MV-4-11 (cell line): ENCODE measurements at regions not wholly inside any gene's neighbourhood (a gene's known extent, or its start where the extent isn't known, plus 50 kb on each side); places are given as distances from the start of the nearest gene placed in this dataset.
A peak's percentile ranks its signal among the peaks of the same experiment; 100 is the strongest.
"Not testable (repeated sequence)": the region's sequence is repeated elsewhere in the genome, so short reads cannot be mapped to it uniquely, and the experiment has no call there.

Source experiments
- DNase-seq: peaks from one replicate; lab custom pipeline; 2025; lab: John Stamatoyannopoulos, UW

DNA sequence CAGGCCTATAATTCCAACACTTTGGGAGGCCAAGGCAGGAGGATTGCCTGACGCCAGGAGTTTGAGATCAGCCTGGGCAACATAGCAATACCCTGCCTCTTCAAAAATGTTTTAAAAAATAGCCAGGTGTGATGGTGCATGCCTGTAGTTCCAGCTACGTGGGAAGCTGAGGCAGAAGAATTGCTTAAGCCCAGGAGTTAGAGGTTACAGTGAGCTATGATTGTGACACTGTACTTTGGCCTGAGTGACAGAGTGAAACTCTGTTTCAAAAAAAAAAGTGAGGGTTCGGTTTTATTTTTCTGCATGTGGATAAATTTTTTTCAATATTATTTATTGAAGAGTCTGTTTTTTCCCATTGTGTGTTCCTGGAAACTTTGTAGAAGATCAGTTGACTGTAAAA is 208.1 kb downstream of the SLC4A3 start:
- no peak for DNase-seq

GRCh38 chr2:219836647-219837177 is 209.3 kb downstream of the SLC4A3 start:
- DNase-seq = no peak

DNA sequence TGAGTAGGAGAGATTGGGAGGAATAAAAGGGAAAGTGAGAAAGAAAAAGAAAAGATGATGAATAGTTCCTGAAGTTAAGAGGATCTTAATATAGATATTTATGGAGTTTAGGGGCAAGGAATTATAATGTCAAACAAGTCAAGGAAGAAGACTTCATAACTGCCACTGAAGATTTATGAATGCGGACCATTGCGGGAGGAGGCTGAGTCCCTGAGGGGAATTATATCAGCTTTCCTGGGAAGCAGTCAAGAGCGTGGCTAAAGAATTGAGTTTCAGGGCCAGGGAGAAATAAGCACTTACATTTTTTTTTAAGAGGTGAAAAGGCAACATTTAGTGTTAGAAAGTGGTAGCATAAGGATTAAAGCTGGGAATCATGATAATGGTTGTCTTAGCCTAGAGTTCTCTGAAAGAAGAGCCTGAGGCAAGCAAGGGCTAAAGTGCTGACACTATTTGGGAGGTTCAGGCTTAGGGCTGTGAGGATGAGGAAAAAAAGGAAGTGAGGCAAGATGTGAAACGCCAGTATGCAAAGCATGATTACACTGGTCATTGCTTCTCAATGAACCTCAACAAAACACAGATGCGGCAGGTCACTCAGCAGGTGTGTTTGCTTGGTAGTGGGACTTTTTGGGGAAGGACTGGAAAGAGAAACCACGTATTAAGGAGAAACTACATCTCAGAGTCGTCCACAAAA is 217.1 kb downstream of the SLC4A3 start:
- peak; percentile 48 for DNase-seq

- DNase-seq = no peak
Observed at GRCh38 chr2:219848882-219849281, 221.5 kb downstream of the SLC4A3 start.

DNA sequence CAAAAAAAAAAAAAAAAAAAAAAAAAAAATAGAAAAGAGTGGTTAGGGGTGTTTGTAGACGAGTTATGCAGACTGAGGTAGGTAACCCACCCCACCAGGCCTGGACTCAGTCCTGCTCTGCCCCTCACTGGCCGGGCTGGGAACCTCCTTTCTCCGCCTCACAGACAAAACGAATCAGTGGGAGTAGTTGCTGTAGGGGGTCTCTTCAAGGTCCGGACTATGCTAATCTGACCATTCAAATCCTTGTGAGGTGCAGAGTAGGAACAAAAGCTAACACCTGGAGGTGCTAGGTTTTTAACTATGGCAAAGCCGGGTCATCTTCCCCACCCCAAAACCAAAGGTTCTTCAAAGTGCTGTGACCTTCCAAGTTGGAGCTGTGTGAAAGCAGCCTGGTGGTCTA is 223.7 kb downstream of the SLC4A3 start:
- DNase-seq = no peak

GRCh38 chr2:219851801-219852481 is 224.5 kb downstream of the SLC4A3 start:
- no peak for DNase-seq

GRCh38 chr2:219852626-219853025 is 225.2 kb downstream of the SLC4A3 start:
- DNase-seq = no peak

DNA sequence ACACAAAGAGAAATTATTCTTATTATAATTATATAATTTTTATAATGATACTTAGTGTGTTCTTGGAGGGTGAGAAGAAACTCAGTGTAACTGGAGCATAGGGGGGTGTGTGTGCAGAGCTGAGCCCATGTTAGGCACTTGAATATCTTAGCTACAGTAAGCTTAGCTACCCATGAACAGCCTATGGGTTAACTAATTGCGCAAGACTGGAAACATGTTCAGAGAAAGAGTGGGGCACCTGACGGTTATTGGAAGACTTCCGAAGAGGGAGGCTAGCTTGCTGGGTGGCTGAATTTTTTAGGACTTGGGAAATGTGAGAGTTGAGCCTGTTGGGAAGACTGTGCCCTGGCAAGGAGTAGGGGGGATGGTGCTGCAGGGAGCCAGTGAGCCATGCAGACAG is 229.2 kb downstream of the SLC4A3 start:
- DNase-seq = no peak

DNA sequence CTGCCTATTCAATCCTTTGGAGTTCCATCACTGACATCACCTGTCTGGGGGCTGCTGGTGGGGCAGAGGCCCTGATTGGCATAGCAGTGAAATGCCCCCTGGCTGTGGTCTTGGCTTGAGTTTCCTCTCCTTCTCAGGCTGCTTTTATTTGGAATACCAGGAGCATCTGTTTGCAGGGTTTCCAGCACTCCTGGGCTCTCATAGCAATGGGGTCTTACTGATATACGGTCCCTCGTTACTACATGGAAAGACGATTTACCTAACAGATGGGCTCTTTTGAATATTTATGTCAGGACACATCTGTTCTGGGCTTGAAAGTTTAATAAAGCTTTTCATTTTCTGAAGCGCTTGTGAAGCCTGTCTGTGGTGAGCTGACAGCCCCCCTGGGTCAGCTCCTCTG is 230.3 kb downstream of the SLC4A3 start:
- no peak for DNase-seq

DNA sequence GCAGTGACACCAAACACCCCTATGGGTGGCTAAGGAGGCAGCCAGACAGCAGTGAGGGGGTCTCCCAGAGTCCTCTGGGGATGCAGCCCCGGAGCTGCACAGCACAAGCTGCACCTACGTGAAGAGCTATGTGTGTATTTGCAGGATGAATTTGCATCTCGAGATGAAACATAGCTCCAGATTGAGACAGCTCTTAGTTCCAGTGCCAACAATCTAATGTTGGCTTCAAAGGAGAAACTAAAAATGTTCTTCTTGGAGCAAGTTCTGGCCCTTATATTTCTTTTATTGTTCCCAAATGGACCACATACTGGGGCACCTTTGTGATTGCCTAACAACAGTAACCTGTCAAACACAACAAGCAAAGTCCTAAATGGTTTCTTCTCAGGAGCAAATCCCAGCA is 233.9 kb downstream of the SLC4A3 start:
- no peak for DNase-seq

DNA sequence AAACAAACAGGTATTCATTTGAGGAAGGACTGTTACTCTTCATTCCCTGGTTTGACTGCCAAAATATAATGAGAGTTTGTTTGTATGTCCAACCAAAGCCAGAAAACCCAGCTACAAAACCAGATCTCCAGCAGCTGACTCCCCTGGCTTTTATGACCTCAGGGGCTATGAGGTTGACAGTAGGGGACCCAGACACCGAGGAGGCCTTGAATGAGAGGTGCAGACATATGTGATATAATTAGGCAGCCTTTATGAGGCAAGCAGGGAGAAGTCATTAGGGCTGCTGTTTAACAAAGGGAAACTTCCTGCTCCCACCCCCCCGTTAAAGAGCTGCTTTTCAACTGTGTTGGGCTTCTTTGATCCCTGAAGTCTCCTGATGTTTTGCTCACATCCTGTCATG is 236.7 kb downstream of the SLC4A3 start:
- DNase-seq = no peak

DNA sequence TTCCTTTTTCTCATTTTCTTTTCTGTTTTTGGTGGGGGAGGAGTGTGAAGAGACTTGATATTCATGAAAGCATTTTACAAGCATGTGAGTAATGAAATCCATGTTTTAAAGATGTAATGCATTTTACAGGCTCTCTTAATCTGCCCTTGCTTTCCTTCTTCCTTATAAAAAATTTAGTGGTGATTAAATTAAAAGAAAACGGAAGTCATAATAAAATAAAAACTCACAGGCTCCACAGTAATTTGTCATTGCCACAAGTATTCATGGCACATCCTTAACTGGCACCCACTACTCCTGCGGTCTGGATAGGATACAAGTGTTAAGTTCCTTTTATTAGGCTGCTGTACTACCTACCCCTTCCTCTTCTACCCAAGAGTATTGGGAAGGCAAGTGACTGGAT is 241.2 kb downstream of the SLC4A3 start:
- DNase-seq = no peak

DNA sequence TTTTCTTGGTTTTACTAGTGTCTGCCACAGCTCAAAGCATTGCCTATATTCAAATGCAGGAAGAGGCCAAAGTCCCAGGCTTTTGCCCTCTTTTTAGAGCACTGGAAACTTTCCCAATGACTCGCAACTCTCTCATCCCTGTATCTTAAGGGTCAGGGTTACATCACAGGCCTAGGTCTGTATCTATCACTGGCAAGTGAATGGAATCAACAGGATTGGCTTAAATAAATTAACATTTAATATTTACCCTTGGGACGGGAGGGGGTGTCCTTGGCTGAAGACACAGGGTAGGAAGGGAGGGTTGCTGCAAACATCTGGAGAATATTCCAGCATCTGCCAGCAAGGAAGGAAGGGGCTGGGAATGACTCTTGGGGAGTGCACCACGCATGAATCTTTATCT is 242.6 kb downstream of the SLC4A3 start:
- DNase-seq = no peak

DNA sequence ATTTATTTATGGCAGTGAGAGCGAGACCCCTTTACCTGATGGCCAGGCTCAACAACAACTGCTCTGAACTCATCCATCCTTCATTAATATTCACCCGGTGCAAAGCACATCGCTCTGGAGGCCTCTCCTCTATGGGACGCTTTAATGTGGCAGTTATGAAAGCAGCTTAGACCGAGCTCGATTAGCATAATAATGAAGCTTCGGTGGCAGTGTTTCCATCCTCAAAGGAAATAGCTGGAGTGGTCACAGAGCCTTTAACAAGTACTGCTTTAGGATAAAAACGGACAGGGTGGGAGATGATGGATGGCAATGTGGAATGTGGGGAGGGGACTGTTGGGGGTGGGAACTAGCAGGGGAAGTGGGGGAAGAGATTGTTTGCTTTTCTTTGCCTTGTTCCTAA is 243.9 kb downstream of the SLC4A3 start:
- DNase-seq = no peak

DNA sequence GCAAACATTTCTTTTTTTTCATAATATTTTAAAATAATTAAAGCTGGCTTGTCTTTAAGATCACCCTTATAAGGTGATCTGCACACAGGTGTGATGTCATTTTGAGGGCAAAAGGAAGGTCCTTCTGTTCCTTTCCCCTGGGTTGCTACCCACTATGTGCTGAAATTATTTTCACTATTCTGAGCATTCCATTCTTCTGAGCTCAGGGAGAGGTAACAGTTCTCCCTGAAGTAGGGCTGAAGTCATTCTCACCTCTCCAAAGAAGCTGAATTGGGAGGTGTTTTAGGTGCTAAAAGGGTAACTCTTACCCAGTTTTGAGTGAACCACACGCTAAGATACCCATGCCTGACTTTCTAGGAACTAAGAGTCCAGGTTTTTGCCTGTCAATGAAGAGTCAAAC is 247.6 kb downstream of the SLC4A3 start:
- no peak for DNase-seq

- DNase-seq = not testable (repeated sequence)
Observed at GRCh38 chr2:219875986-219876385, 248.6 kb downstream of the SLC4A3 start.

- no peak for DNase-seq
Observed at GRCh38 chr2:219876931-219877330, 249.5 kb downstream of the SLC4A3 start.

DNA sequence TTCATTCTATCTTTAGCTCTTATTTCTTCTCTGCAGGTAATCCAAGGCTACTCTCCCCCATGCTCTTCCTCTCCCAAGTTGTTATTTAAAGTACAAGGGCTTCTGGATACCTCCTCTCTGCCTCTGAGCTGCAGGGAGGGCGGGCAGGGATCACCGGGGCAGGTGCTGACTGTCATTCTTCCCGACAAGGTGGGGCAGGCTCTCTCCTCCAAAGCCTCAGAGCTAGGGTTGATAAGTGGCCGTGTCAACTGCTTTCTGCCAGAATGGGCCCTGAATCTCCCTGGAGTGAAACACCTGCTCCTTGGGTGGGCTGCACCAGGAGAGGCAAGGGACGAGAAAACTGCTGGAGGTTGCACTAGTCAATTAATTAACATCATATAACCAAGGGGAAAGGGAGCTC is 250.3 kb downstream of the SLC4A3 start:
- no peak for DNase-seq

- DNase-seq = no peak
Observed at GRCh38 chr2:219878516-219878915, 251.1 kb downstream of the SLC4A3 start.

DNA sequence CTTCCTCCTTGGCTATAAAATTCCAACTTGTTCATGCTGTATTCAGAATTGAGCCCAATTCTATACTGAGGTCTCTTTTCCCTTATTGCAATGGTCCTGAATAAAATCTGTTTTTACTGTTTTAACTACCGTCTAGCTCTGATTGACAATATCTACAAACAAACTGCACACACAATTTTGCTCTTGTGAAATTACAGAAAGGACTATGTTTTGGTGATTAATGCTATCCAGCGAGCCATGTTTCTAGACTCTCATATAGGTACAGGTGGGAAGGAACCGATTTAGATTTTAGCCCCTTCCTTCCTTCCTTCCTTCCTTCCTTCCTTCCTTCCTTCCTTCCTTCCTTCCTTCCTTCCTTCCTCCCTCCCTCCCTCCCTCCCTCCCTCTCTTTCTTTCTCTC is 254.4 kb downstream of the SLC4A3 start:
- DNase-seq = no peak

- DNase-seq = peak; percentile 14
Observed at GRCh38 chr2:219886615-219887014, 259.2 kb downstream of the SLC4A3 start.

GRCh38 chr2:219887870-219888269 is 260.4 kb downstream of the SLC4A3 start:
- DNase-seq = peak; percentile 49

GRCh38 chr2:219893541-219893940 is 266.1 kb downstream of the SLC4A3 start:
- DNase-seq = no peak

- DNase-seq = no peak
Observed at GRCh38 chr2:219897456-219897855, 270.0 kb downstream of the SLC4A3 start.
